B cell (primary cell): ENCODE measurements at regions not wholly inside any gene's neighbourhood (a gene's known extent, or its start where the extent isn't known, plus 50 kb on each side); places are given as distances from the start of the nearest gene placed in this dataset.
"Not testable (repeated sequence)": the region's sequence is repeated elsewhere in the genome, so short reads cannot be mapped to it uniquely, and the experiment has no call there.

ENCODE experiments used
- ATAC-seq: fragments of 200-7000 bp; cut with Tn5 transposase; one replicate; pipeline ENCODE4 v1.10.0; 2021; ENCODE audit warnings: low read depth, mild to moderate bottlenecking, moderate number of reproducible peaks, moderate library complexity
- CTCF ChIA-PET: fragments of 350-600 bp; sonication (Branson Sonifier 250); formaldehyde crosslinking; loops from one replicate; lab custom pipeline; 2021; ENCODE audit warnings: antibody characterized with exemption, inconsistent platforms; lab: Charles Lee
- POLR2A ChIA-PET: fragments of 350-600 bp; sonication (Branson Sonifier 250); formaldehyde crosslinking; loops from one replicate; lab custom pipeline; 2021; ENCODE audit warnings: antibody characterized with exemption; lab: Charles Lee
- DNase-seq: peaks from one replicate; pipeline ENCODE4 v3.0.0; 2013
- H2AFZ ChIP-seq: 2 replicates; pipeline ENCODE4 v1.6.1; 2012; ENCODE audit warnings: mild to moderate bottlenecking, low read depth, low read length; ENCODE audit not compliant: insufficient read depth, poor library complexity, severe bottlenecking
- H3K27ac ChIP-seq, 2 donors: 1 replicate in 1 of 2; 2 replicates in 1 of 2; pipeline ENCODE4 v1.5.1; 2012 to 2013; ENCODE audit warnings: low read length in 2 of 2, mild to moderate bottlenecking in 2 of 2, moderate library complexity in 1 of 2
- H3K27me3 ChIP-seq, 4 experiments: fragments of 200-600 bp in 1 of 4; sonication (generic) in 1 of 4; replicated peaks in 1 of 4; 1 replicate in 2 of 4; 2 replicates in 2 of 4; pipeline versions ENCODE4 v1.6.1 to v1.7.0; 2013 to 2016; ENCODE audit warnings: low read length in 3 of 4, mild to moderate bottlenecking in 2 of 4, mixed read lengths in 1 of 4, moderate library complexity in 1 of 4; ENCODE audit not compliant: insufficient read depth in 4 of 4, control insufficient read depth in 3 of 4; ENCODE audit errors: control extremely low read depth in 1 of 4
- H3K36me3 ChIP-seq, 2 experiments: replicated peaks in 1 of 2; 1 replicate in 1 of 2; 2 replicates in 1 of 2; pipeline versions ENCODE4 v1.6.1 to v1.7.1; 2013; ENCODE audit warnings: low read length in 1 of 2; ENCODE audit not compliant: insufficient read depth in 2 of 2, control insufficient read depth in 1 of 2; ENCODE audit errors: control extremely low read depth in 1 of 2, extremely low read depth in 1 of 2
- H3K4me1 ChIP-seq, 2 donors: fragments of 200-600 bp in 1 of 2; sonication (generic) in 1 of 2; 1 replicate in 1 of 2; 2 replicates in 1 of 2; pipeline versions ENCODE4 v1.5.1 to v1.6.1; 2013 to 2017; ENCODE audit warnings: low read length in 2 of 2; ENCODE audit not compliant: control insufficient read depth in 2 of 2, insufficient read depth in 2 of 2
- H3K4me2 ChIP-seq: replicated peaks from 2 replicates; pipeline ENCODE3; 2012; ENCODE audit warnings: mild to moderate bottlenecking, low read depth, low read length; ENCODE audit not compliant: poor library complexity, severe bottlenecking
- H3K4me3 ChIP-seq, 5 experiments: fragments of 200-600 bp in 1 of 5; sonication (generic) in 1 of 5; 1 replicate in 3 of 5; 2 replicates in 2 of 5; pipeline versions ENCODE4 v1.5.1 to v1.7.0; 2011 to 2016; ENCODE audit warnings: low read length in 4 of 5, mild to moderate bottlenecking in 4 of 5, low read depth in 2 of 5, control low read depth in 1 of 5, moderate library complexity in 1 of 5; ENCODE audit not compliant: insufficient read depth in 1 of 5; ENCODE audit errors: control extremely low read depth in 1 of 5, extremely low read depth in 1 of 5
- H3K79me2 ChIP-seq: fragments of 200-600 bp; sonication (generic); one replicate; pipeline ENCODE4 v1.6.0; 2016; ENCODE audit warnings: low read length; ENCODE audit not compliant: control insufficient read depth, insufficient read depth
- H3K9ac ChIP-seq: fragments of 200-600 bp; sonication (generic); 2 replicates; pipeline ENCODE4 v1.6.1; 2017; ENCODE audit warnings: mild to moderate bottlenecking, low read length, moderate library complexity
- H3K9me3 ChIP-seq, 3 donors: one replicate each; pipeline versions ENCODE4 v1.6.1 to v1.7.1; 2013; ENCODE audit warnings: low read length in 2 of 3; ENCODE audit not compliant: control insufficient read depth in 2 of 3, insufficient read depth in 1 of 3; ENCODE audit errors: control extremely low read depth in 1 of 3
- H4K20me1 ChIP-seq: 2 replicates; pipeline ENCODE4 v1.6.0; 2012; ENCODE audit warnings: mild to moderate bottlenecking, low read length; ENCODE audit not compliant: insufficient read depth, control insufficient read depth, poor library complexity, severe bottlenecking
- H3K27ac Mint-ChIP-seq: one replicate; pipeline ENCODE4 v1.8.0; 2021; ENCODE audit warnings: mixed read lengths
- H3K27me3 Mint-ChIP-seq: one replicate; pipeline ENCODE4 v1.8.0; 2021; ENCODE audit warnings: mixed read lengths
- H3K4me1 Mint-ChIP-seq: one replicate; pipeline ENCODE4 v1.8.0; 2021; ENCODE audit warnings: mixed read lengths
- H3K4me3 Mint-ChIP-seq: one replicate; pipeline ENCODE4 v1.8.0; 2021; ENCODE audit warnings: mixed read lengths
- H3K9me3 Mint-ChIP-seq: one replicate; pipeline ENCODE4 v1.8.0; 2022; ENCODE audit warnings: mixed read lengths; ENCODE audit not compliant: insufficient read depth
- EZH2 ChIP-seq: IDR thresholded peaks from 2 replicates; pipeline ENCODE4 v1.6.1; 2012; ENCODE audit warnings: borderline replicate concordance, low read depth, mild to moderate bottlenecking, moderate library complexity, low read length; ENCODE audit not compliant: insufficient read depth, poor library complexity, severe bottlenecking
- WGBS: methylation state at CpG from one replicate; pipeline ENCODE4 v1.1.5; 2013; ENCODE audit warnings: missing lambda C conversion rate; ENCODE audit not compliant: insufficient coverage; 5-methylcytosine and 5-hydroxymethylcytosine counted together
- intact Hi-C: fragments of 100-400 bp; cut with micrococcal nuclease; formaldehyde crosslinking; loops from one replicate; pipeline ENCODE4 v1.10.0; 2022
- TF ChIP-seq, protein P1 (sequence below): fragments of 200-600 bp; IDR thresholded peaks from one replicate; pipeline ENCODE4 v1.8.0; 2022; ENCODE audit warnings: antibody characterized with exemption, mild to moderate bottlenecking

GRCh38 chr20:53773792-53774401 is 180.3 kb upstream of the ZNF217 start:
- ChIA-PET POLR2A (no interaction called here), CTCF (no interaction called here)
- WGBS = no CpG with 5 or more reads among the region's 1 CpG
- no peaks in the 10 kb centered on the region for H3K9me3 ChIP-seq
- no peaks in the 10 kb centered on the region for H3K36me3 ChIP-seq
- TF ChIP-seq, protein P1, sequence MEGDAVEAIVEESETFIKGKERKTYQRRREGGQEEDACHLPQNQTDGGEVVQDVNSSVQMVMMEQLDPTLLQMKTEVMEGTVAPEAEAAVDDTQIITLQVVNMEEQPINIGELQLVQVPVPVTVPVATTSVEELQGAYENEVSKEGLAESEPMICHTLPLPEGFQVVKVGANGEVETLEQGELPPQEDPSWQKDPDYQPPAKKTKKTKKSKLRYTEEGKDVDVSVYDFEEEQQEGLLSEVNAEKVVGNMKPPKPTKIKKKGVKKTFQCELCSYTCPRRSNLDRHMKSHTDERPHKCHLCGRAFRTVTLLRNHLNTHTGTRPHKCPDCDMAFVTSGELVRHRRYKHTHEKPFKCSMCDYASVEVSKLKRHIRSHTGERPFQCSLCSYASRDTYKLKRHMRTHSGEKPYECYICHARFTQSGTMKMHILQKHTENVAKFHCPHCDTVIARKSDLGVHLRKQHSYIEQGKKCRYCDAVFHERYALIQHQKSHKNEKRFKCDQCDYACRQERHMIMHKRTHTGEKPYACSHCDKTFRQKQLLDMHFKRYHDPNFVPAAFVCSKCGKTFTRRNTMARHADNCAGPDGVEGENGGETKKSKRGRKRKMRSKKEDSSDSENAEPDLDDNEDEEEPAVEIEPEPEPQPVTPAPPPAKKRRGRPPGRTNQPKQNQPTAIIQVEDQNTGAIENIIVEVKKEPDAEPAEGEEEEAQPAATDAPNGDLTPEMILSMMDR = no peak
- TF ChIP-seq EZH2 = no peak
- DNase-seq = no peak
- no peaks in the 10 kb centered on the region for H3K4me1 ChIP-seq
- no peaks in the 10 kb centered on the region for H4K20me1 ChIP-seq
- no peak overlapping the region for H3K9ac ChIP-seq
- no peak for ATAC-seq
- H3K9me3 Mint-ChIP-seq = no peaks in the 10 kb centered on the region
- no peaks in the 10 kb centered on the region for H3K4me1 Mint-ChIP-seq
- no peak overlapping the region for H3K4me3 ChIP-seq
- H3K4me3 Mint-ChIP-seq = no peak overlapping the region
- intact Hi-C loops = loop anchor here (5.0 kb wide), 1 partner anchor 43 kb away; no protein-coding TSS in a partner anchor
- H3K27ac Mint-ChIP-seq = no peak overlapping the region
- no peaks in the 10 kb centered on the region for H3K79me2 ChIP-seq
- H3K27me3 ChIP-seq = no peaks in the 10 kb centered on the region
- no peaks in the 10 kb centered on the region for H3K27me3 Mint-ChIP-seq
- H3K27ac ChIP-seq = no peak overlapping the region
- no peak overlapping the region for H2AFZ ChIP-seq
- no peak overlapping the region for H3K4me2 ChIP-seq

DNA sequence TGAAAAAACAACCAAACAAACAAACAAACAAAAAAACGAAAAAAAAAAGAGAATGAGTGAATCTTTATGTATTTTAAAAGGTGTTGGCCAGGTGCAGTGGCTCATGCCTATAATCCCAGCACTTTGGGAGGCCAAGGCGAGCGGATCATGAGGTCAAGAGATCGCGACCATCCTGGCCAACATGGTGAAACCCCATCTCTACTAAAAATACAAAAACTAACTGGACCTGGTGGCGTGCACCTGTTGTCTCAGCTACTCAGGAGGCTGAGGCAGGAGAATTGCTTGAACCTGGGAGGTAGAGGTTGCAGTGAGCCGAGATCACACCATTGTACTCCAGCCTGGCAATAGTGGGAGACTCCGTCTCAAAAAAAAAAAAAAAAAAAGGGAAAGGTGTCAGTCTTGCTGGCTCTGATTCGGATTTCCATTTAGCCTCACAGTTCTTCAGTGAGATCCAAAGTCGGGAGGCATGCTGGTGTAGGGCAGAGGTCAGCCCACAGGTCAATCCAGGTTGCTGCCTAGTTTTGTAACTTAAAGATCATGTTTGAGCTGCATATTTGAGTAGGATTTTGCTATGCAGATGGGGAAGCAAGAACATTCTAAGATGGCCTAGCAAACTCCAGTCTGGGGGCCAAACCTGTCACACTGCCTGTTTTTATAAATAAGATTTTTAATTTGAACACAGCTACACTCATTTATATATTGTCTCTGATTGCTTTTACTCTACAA is 179.6 kb upstream of the ZNF217 start:
- H3K9me3 ChIP-seq, H3K9ac ChIP-seq, ATAC-seq, DNase-seq, H3K4me1 Mint-ChIP-seq, H3K4me3 ChIP-seq, H4K20me1 ChIP-seq, H3K4me2 ChIP-seq, H2AFZ ChIP-seq, H3K27ac Mint-ChIP-seq, H3K9me3 Mint-ChIP-seq, H3K36me3 ChIP-seq, H3K27ac ChIP-seq, H3K79me2 ChIP-seq, H3K27me3 ChIP-seq, H3K4me1 ChIP-seq, H3K4me3 Mint-ChIP-seq, H3K27me3 Mint-ChIP-seq: not testable (repeated sequence)
- intact Hi-C loops = loop anchor here (5.0 kb wide), 1 partner anchor 44 kb away; no protein-coding TSS in a partner anchor
- ChIA-PET CTCF (interaction anchor here (0.7 kb wide), 1 partner anchor 74 kb away, joined by 3 read pairs; no protein-coding TSS in a partner anchor), POLR2A (interaction anchor here (0.7 kb wide), 1 partner anchor 83 kb away, joined by 6 read pairs; no protein-coding TSS in a partner anchor)
- WGBS = 100% methylated on average over 5 of the region's 10 CpGs
